ENCODE measurements at regions not wholly inside any gene's neighbourhood (a gene's known extent, or its start where the extent isn't known, plus 50 kb on each side); places are given as distances from the start of the nearest gene placed in this dataset.
"Not testable (repeated sequence)": the region's sequence is repeated elsewhere in the genome, so short reads cannot be mapped to it uniquely, and the experiment has no call there.

DNA sequence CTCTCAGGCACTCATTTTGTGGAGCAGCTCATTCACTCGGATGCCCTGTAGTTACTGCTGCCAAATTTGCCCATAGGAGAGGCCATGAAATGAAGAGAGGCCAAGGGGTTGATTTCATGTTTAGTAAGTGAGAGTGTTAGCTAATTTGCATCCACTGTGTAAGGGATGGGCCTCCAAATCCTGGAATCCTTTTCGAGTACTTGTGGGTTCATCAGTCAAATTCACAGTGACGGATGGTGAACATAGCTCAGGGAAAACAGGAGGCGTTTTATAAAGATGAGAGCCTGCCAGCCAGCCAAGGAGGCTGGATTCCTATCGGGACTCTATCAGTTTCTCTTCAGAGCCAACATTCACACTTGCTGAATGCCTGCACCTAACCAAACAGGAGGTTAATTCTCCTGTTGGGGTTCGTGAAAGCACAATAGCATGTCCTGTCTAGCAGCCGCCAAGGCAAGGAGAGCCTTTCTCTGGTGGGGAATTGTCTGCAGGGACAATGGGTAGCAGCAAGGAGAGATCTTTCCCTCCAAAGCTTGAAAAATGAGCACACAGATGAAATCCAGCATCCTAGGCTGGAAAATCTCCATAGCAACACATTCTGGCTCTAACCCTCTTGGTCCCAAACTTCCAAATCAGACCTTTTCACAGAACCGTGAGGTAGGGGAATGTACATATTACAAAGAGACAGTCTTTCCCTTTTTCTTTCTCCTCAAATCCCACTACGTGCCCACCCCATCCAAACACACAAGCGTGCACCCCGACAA, 231.4 kb upstream of the ECI2 start:
- DNase-seq = no peak

DNA sequence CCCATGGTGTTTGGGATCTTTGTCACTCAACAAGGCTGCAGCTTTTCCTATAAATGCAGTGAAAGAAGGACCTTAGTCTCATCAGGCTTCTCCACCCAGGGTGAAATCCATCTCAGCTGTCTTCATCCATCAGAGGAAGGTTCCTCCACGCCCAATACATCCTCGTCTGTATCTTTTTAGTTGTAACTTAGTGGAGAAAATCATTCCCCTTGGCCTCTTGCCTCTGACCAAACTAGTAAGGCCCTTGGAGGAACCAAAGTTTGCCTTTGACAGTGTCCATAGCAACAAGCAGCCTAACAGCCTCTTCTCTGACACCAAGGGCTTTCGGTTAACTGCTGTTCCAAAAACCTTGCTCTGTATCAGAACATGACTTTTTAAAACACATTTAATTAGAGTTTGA, 230.3 kb upstream of the ECI2 start:
- no peak for DNase-seq

DNA sequence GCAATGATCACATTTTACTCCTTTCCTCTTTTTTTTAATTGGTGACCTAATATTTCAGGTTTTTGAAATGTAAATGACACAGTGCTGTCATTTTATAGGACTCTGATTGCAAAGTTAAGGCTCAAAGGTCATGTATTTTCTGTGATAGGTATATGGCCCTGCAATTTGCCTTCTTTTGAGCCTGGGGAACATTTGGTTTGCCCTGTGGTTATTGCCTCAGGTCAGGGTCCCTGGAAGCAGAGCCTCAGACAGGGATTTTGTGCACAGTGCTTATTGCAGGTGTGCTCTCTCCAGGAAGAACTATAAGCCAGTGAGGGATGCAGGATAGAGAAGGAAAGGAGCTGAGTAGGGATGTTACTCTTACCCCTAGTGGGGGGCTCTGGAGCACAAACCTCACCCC, 229.3 kb upstream of the ECI2 start:
- no peak for DNase-seq

DNA sequence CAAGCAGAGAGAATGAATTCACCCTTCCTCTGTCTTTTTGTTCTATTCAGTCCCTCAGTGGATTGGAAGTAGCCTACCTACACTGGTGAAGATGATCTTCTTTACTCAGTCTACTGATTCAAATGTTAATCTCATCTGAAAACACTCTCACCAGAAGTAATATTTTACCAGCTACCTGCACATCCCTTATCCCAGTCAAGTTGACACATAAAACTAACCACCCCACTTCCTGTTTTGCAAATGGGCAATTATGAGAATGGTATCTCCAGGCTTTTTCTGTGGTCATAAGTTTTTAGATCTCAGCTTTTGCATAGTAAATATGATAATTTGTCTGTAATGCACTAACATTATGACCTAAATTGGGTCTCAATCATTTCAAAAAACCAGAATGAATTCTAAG, 228.8 kb upstream of the ECI2 start:
- DNase-seq = no peak

DNA sequence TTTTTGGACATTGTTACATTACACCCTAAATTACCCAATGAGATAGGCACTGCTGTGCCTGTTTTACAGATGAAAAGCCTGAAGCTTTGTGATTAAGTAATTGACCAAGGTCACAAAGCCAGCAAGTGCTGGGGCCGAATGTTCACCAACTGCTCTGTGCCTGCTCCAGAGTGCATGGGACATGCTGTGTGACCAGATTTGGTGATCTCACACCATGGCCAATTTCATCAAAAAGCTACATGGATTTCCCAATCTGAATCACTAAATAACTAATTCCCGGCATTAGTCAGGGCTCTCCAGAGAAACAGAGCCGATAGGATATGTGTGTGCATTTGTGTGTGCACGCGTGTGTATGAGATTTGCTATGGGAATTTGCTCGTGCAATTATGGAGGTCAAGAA, 228.3 kb upstream of the ECI2 start:
- no peak for DNase-seq

DNA sequence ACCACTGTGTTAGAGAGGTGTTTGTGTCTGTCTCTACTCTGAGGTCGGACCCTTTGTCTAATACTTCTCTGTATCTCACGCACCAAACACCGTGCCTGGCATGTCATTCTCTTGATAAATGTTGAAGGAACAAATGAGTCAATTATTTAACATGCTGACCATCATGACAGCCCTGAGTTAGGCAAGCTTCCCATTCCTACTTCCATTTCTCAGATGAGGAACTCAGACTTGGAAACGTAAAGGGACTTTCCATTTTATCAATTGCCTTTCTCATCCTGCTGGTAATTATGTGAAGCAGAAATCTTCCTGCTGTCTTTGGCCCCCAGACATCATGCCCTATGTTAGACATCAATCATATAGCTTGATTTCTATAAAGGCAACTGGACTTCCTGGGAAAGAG, 227.0 kb upstream of the ECI2 start:
- DNase-seq = no peak

DNA sequence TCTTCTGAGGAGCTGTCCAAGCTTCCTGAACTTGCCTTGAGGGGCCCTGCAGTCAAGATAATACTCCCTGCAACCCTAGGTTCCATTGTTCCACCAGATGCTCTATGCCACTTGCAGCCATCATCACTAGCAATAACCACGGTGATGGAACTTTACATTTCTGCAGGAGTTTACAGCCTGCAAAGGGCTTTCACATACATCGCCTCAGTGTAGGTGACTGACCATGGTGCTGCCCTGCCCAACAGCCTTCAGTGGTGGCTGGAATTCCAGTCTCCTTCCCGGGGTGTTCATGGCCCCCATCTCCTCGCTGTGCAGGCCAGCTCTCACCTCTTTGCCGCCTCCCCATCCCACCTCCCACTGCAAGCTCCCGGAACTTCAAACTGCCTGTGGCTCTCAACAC, 225.5 kb upstream of the ECI2 start:
- no peak for DNase-seq

DNA sequence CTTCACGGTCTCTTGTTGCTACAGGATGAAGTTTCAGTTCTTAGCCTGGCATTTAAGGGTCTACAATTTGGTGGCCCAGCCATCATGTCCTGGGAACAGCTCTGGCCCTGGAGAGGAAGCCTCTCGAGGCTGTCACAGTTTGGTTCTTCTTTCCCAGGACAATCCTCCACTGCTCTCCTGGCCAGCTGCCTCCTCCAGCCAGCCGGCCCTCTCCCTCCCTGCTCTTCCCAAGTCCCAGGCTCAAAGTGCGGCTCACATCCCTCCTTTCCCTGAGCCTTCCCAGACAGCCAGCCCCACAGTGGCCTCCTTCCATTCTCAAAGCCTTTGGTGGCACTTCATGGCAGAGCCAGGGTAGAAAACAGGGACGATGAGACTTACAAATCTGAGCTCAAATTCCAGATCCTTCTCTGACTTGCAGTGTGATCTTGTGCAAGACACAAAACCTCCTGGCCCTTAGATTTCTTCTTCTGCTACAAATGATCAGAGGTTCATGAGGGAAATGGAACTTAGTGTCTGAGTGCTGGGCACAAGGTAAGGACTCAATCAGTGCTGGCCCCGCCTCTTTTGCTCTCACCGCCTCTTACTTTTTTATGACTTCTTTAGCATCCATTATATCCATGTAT, 223.8 kb upstream of the ECI2 start:
- DNase-seq = no peak

DNA sequence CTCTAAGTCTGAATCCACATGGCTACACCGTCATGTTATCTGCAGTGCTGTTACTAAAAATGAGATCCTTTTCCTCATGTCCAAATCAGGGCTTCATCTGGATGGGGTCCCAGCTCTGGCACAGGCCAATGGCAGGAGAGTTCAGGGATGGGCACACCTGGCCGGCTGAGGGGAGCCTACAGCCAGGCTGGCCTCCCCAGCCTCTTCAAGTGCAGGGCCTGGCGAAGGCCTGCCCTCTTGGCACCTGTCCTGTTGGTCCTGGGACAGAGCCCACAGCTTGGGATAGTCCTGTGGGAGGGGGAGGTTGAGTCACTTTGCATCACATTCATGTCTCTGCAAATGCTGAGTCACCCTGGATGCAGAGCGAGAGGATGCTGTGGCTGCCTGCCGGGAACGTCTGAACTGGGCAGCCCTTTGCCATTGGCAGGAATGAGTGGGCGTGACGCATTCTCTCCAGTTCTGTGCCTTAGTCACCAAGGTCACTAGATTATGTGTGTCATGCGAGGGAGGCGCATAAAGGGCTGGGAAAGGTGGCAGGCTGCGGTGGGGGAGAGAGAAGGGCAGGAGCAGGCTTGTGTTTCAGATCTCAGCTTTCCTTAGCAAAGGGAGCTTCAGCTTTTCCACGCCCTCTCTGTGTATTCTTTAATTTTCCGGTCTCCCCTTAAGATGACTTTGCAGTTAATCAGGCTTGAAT, 223.2 kb upstream of the ECI2 start:
- DNase-seq = no peak

DNA sequence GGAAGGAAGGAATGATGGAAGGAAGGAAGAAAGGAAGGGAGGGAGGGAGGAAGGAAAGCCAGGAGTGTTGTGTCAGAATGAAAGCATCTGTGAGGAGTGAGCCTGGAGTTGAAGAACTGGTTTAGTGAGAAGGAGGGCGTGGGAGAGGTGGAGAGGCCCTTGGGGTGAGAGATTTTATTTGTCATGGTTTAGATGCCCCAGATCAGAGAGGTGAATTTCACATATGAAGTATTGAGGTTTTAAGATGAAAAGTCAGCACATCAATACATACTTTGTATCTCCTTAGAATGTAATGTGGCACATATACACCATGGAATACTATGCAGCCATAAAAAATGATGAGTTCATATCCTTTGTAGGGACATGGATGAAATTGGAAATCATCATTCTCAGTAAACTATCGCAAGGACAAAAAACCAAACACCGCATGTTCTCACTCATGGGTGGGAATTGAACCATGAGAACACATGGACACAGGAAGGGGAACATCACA, 222.3 kb upstream of the ECI2 start:
- not testable (repeated sequence) for DNase-seq

DNA sequence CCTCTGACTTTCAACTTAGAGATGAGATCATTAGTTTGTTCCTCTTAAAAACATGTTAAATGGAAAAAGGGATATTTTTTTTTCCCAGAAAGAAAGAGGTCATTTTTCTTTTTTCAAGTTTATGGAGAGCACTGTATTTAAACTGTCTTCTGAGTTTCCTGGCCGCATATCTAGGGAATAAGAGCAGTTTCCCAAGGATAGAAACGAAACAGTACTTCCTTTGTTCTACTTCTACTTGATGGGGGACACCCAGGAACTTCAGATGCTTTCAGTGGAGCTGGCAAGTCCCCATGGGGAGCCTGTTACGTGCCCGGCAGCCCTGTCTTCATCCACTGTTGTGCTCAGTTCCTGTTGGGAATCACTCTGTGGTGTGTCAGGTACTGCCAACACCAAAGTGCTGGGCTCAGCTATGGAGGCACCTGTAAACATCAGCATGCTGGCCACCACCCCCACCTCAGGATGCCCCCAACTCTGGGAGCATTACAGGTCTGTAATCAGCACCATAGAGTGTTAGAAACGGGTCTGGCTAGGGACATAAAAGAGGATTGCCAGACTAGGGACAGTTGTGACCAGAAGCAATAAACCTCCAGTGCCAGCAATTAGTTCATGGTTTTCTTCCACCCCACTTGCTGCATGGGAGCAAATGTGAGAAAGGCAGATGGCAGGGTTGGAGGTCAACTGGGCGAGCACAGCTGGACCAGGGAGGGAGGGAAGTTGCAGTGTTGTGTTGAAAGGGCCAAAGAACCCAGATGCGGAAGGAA, 221.7 kb upstream of the ECI2 start:
- DNase-seq = no peak

DNA sequence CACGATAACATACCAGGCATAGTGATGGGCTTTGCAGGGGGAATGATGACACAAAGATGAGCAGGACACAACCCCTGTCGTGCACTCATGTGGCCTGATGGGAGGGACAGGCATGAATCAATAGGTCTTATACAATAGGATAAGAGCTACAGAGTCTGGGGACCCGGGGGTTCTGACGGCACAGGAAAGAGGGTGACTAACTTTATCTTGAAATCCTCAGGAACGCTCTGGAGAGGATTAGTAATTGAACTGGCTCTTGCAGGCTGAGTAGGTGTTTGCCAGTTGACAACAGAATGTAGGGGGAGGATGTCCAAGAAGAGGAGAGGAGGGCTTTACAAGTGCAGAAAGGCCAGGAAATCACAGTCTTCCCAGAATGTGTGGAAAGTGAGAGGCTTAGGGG, 219.9 kb upstream of the ECI2 start:
- no peak for DNase-seq

DNA sequence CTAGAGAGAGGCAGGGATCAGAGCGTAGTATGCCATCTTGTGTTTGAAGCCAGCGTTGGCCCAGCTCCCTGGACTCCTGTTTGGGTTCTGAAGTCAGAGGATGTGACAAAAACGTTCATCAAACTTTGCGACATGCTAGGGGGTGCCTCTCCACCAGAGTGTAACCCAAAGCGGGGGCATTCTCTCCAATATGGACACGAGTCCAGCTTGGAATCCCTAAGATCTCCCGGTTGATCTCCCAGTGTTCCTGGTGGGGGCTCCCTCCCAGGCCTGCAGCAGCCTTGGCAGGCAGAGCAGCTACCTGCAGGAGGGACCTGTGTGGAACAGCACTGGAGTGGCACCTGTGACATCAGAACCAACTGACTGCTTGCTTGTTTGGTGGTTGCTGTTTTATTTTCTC, 218.8 kb upstream of the ECI2 start:
- DNase-seq = no peak

DNA sequence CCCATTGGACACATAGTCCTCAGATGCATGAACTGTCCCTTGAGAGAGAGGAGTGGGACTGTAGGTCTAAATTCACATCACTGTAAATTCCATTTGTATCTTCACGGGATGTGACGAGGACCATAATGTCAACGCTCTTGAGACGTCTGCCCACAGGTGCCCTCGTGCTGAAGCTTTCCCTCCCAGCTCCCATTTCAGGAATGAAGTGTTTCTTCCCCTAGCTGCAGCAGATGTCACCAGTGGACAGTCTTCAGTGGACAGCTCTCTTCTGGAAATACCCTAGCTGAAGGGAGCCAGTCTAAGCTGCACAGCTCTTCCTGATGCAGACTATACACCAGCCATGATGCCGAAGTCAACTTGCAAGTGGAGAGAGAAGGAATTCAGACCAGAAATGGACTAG, 217.4 kb upstream of the ECI2 start:
- no peak for DNase-seq

DNA sequence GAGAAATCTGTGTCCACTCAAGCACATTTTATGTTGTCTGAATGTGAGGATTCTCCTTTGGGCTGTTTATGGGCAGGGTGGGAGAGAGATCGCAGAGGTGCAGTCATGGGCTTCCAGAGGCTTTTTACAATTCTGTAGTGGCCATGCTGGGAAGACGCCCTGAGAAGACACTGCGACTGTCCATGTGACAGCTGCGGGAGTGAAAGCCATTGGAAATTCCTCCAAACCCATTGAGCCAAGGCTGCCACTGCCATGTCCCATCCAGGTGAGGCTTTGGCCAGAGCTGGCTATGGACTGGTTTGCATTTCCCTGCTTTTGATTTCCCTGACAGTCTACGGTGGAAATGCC, 216.9 kb upstream of the ECI2 start:
- DNase-seq = no peak

DNA sequence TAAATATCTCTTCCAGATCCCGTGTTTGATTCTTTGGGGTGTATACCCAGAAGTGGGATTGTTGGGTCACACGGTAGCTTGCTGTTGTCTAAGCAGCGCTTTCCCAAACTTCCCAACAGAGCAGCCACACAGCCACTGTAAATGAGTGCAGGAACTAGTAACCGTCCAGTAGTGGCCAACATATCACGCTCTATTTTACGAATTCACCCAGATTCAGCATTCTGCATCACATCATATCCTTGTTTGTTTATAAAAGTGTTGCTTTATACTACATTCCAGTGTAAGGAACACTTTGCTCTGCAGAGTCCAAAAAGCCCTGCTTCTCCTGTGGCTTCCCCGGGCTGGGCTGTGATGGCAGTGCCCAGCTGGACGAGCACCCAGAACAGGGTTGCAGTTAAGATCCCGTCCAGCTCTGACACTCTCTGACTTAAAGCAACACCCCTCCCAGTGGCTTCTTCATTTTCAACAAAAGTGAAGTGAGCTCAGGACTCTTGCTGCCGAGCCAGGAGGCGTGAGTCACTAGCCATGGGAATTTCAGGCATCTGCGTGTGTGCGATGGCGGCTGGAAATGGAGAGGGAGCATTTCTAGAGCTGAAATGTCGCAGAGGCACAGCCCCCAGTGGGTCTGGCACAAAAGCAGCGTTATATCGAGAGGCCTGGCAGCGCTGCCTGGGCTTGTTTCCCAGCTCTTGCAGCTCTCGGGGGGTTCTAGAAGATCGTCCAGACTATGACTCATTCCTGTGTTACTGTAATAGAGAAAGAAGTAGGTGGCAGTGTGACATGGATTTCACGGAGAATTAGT, 216.3 kb upstream of the ECI2 start:
- no peak for DNase-seq

DNA sequence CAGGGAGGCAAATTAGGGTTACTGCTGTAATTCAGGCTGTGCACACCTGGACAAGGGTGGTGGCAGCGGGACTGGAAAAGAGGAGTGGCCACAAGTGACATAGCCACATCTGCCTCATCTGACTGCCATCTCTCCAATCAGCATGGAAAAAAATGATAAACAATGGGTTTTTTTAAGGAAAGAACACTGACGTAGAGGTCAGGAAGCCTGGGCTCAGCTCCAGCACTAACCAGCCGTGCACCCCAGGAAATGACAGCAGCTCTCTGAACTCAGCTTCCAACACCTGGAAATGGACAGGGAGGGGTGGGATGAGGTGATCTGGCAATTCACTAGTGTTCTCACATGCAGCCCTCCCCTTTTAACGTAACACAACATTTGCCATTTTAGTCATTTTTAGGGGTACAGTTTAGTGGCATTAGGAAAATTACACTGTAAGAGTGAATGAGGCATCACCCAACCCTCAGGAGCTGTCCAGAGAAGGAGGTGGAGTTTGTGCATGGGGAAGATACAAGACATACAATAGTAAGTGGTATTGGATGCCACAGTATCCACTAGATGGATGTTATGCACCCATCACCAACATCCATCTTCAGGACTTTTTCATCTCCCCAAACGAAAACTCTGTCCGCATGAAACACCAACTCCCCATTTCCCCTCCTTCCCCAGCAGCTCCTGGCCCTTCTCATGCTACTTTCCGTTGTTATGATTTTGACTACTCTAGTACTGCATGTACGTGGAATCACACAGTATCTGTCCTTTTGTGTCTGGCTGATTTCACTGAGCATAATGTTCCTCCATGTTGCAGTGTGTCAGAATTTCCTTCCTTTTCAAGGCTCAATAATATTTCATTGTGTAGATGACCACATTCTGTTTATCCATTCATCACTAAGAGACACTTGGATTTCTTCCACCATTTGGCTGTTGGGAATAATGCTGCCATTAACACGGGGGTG, 215.5 kb upstream of the ECI2 start:
- no peak for DNase-seq

DNA sequence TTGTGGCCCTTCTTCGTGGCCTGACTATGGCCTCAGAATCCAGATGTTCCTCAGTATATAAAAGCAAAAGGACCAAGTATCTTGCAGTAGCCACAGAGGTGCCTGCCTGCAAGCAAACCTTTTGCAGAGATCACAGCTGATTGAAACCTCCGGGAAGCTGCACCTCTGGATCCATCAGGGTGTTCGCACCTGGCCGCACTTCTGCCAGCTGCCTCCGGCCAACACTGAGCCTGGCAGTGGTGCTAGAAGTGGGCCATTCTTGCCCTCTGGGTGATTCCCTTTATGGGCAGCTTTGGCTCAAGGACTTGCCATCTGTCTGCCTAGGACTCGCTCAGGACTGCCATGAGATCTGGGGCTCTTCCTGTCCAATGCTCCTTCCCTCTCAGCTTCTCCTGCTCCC, 214.6 kb upstream of the ECI2 start:
- no peak for DNase-seq

DNA sequence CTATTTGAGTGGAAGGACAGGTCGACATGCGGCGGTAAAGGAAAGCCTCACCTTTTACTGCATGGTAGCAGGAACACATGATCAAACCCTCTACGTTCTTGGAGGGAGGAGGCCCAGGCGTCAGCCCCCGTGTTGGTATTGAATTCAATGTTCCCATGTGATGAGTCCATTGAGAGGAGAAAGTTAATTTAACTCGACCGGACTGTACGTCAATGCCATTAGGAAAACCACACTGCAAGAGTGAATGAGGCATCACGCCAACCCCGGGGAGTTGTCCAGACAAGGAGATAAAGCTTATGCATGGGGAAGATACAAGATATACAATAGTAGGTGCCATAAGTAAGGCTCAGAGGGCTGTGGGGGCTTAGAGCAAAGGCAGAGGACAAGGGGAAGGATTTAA, 213.9 kb upstream of the ECI2 start:
- DNase-seq = no peak

DNA sequence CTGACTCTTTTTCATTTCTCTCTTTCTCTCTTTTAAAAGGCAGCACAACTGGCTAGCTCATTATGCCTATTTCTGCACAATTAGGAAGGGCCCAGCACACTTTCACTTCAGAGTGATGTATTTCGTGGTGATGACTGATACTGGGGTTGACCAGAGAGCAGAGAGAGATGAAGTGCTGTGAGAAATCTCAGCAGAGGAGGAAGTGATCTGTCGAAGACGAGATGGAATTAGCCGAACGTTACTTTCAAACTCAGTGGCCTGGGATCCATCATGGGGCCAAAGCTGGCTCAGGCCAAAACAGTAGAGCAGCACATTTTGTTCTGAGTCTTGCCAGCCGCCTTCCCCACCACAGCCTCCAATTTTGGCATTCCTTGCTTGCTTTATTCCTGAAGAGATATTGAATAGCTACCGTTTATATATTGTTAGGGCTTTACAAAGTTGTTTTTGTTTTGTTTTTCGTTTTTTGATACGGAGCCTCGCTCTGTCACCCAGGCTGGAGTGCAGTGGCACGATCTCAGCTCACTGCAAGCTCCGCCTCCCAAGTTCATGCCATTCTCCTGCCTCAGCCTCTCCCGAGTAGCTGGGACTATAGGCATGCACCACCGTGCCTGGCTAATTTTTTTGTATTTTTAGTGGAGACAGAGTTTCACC, 213.2 kb upstream of the ECI2 start:
- DNase-seq = no peak

DNA sequence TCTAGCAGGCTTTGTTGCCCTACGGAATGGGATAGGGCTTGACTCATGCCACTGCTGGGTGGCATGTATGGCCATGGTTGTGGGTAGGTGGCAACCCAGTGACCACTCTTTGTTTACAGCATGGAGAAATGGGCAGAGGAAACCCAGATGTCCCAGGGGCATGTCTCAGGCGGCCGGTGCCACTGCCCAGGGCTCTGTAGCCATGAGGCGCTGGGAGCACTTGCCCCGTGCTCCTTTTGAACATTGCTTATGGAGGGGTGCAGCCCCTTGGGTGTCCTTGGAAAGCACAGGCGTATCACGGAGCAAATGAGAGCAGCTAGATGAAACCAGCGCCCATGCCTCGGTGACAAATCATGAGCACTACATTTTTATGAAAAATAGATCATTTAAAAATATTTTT, 212.5 kb upstream of the ECI2 start:
- DNase-seq = no peak
